GM19463 (cell line): ENCODE measurements at regions not wholly inside any gene's neighbourhood (a gene's known extent, or its start where the extent isn't known, plus 50 kb on each side); places are given as distances from the start of the nearest gene placed in this dataset.

Experiments used
- ATAC-seq: cut with Tn5 transposase; IDR thresholded peaks from one replicate; pipeline ENCODE4 v1.9.1; 2021; ENCODE audit warnings: mild to moderate bottlenecking, moderate library complexity; ENCODE audit not compliant: unreplicated experiment

- ATAC-seq, result no peak
These were observed 87.2 kb upstream of the XCR1 start for GRCh38 chr3:46114323-46114988.

GRCh38 chr3:46113608-46114007 is 86.3 kb upstream of the XCR1 start:
- ATAC-seq, result no peak

GRCh38 chr3:46112984-46113383 is 85.7 kb upstream of the XCR1 start:
- ATAC-seq, result no peak

GRCh38 chr3:46112296-46112695 is 85.0 kb upstream of the XCR1 start:
- ATAC-seq, result no peak

GRCh38 chr3:46110701-46111493 is 83.6 kb upstream of the XCR1 start:
- peak; percentile 77 for ATAC-seq

- ATAC-seq, result no peak
These were observed 80.4 kb upstream of the XCR1 start for GRCh38 chr3:46107682-46108081.

- no peak for ATAC-seq
These were observed 78.1 kb upstream of the XCR1 start for GRCh38 chr3:46105306-46105919.

DNA sequence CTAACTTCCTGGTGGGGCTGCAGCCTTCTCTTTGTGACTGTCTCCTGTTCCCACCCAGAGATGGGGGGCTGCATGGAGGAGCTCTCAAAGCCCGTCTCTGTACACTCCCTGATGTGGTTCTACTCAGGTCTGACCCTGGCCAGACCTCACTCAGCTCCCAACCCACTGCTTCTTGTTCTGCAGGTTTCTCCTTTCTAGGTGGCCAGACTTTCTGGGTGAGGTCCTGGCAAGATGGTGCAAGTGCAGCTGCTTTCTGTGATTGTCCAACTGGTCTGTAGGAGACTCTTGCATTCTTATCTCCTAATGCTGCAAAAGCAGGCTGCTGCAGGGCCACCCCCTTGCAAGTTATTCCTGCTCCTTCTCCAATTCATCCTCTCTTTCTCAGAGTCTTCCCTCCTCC is 77.4 kb upstream of the XCR1 start:
- no peak for ATAC-seq

DNA sequence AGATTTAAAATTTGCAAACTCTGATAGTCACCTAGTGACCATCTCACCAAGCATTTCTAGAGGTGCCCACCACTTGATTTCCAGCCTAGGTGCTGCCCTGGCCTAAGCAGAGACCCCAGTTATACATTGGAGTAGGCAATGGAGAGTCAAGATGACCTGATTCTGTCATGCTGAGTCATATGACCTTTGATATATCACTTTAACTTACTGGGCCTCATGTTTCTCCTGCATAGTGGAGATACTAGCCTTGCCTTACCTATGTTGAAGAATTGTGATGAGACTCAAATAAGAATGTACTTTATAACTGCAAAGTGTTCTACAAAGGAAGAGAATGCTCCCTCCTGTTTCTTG is 75.5 kb upstream of the XCR1 start:
- no peak for ATAC-seq

- no peak for ATAC-seq
These were observed 74.9 kb upstream of the XCR1 start for GRCh38 chr3:46102059-46102779.

DNA sequence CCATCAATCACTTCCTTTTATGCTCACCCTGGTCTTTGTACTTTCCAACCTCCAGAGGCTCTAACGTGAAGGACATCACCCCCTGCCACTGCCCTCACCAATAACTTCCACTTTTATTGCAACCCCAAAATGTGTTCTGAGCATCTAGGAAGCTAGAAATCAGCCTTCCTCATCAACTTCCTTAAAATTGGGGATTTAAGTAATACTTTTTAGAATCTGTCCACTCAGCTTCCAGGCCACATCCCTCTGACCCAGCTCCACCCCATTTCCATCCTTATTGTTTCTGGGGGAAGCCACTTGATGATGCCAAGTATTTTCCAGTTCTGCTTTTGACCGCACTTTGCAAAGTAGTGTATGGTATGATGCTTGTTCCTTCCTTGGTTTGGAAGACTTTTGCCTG is 73.5 kb upstream of the XCR1 start:
- no peak for ATAC-seq

- peak; percentile 45 for ATAC-seq
These were observed 71.1 kb upstream of the XCR1 start for GRCh38 chr3:46098319-46098761.

DNA sequence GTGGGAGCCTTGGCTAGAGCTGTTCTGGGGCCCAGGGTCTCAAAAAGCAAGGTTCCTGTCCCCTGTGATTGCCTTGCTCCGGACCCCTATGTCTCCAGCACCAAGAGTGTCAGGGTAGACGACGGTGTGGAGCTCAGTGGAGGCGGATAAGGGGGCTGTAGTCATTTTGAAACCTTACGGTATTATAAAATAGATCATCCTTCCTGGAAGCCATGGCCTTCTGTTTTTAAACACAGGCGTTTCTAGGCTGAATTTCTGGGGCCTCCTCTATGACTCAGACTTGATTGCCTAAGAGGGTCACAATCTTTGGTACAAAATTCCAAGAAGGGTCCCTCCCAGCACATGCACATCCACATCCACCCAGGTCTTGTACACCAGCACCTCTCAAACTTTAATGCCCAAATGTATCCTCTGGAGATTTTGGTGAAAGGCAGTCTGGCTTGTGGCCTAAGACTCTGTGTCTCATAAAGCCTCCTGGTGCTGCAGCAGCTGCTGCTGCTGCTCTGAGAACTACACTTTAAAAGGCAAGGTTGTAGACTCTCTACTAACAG is 70.5 kb upstream of the XCR1 start:
- ATAC-seq, result peak; percentile 28

DNA sequence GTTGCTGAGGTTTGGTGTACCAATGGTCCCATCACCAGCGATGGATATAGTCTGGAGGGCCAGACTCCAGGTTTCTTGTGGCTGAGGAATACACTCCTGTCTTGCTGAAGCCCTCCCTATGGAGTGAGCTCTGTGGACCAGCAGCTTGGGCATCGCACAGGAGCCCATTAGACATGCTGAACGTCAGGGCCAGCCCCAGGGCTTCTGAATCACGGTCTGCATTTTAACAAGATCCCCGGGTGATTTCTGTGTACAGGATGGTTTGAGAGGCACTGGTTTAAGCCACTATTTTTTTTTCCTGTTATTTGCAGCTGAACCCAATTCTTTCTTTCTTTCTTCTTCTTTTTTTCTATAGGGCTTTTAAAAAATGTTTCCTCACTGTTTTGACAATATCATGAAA is 69.5 kb upstream of the XCR1 start:
- ATAC-seq, result no peak

- no peak for ATAC-seq
These were observed 69.1 kb upstream of the XCR1 start for GRCh38 chr3:46096336-46096735.

GRCh38 chr3:46095307-46095706 is 68.0 kb upstream of the XCR1 start:
- peak; percentile 52 for ATAC-seq

DNA sequence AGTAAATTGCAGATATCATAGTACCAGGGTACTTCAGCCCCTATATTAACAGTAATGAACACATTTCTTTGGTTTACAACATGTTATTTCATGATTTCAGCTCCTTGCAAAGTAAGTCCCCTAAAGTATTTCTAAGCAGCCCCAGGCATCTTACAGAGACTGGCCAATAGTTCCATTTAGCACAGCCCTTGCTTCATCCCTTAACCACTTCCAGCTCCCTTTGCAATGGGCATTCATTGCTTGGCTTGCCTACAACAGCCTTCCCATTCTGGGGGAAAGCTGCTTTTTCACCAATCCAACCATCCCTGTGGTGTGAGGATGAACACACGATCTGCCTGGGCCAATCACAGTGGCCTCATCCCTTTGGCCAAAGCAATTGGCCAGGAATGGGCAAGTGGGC is 67.2 kb upstream of the XCR1 start:
- no peak for ATAC-seq

- no peak for ATAC-seq
These were observed 66.7 kb upstream of the XCR1 start for GRCh38 chr3:46093966-46094365.

GRCh38 chr3:46093327-46093942 is 66.2 kb upstream of the XCR1 start:
- no peak for ATAC-seq

DNA sequence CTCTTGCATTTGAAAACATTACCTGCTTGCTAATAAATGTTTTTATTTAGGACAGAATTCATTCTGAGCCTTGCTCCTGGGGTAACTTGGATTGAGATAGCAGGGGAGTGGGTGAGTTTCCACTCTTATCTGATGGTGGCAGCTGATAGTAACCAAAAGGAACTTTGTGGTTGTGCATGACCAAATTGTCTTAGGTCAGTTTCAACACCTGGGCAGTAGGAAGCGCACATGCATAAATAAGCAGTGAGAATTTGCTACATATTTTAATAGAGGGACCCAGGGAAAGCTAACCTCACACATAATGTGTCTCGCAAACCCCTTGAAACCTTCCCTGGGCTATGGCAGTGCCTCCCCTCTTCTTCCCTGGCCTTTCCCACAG is 65.4 kb upstream of the XCR1 start:
- no peak for ATAC-seq
